Neural cell (in vitro differentiated cells): ENCODE measurements at regions not wholly inside any gene's neighbourhood (a gene's known extent, or its start where the extent isn't known, plus 50 kb on each side); places are given as distances from the start of the nearest gene placed in this dataset.

ENCODE experiments used
- H2AFZ ChIP-seq: fragments of 200-600, 300-800 bp; sonication (generic), shearing (Covaris generic); 2 replicates; pipeline ENCODE4 v1.6.0; 2014; ENCODE audit warnings: low read depth, mild to moderate bottlenecking, antibody characterized with exemption, low read length, moderate library complexity
- H3F3A ChIP-seq: fragments of 200-600 bp; shearing (Covaris generic); 2 replicates; pipeline ENCODE4 v1.6.1; 2016; ENCODE audit warnings: mild to moderate bottlenecking, moderate library complexity, mixed read lengths, antibody characterized with exemption, low read length; ENCODE audit not compliant: insufficient read depth, poor library complexity, severe bottlenecking
- H3K27ac ChIP-seq: fragments of 200-600, 300-800 bp; sonication (generic), shearing (Covaris generic); 2 replicates; pipeline ENCODE4 v1.5.1; 2014; ENCODE audit warnings: mild to moderate bottlenecking, low read length, moderate library complexity
- H3K27me3 ChIP-seq: fragments of 300-800, 200-600 bp; sonication (generic), shearing (Covaris generic); 2 replicates; pipeline ENCODE4 v1.6.0; 2014; ENCODE audit warnings: mild to moderate bottlenecking, low read depth, low read length, moderate library complexity; ENCODE audit not compliant: insufficient read depth
- H3K36me3 ChIP-seq: fragments of 300-800, 200-600 bp; sonication (generic), shearing (Covaris generic); 2 replicates; pipeline ENCODE4 v1.5.1; 2014; ENCODE audit warnings: mild to moderate bottlenecking, antibody characterized with exemption, low read length, moderate library complexity; ENCODE audit not compliant: insufficient read depth
- H3K4me2 ChIP-seq: fragments of 300-800, 200-600 bp; sonication (generic), shearing (Covaris generic); 2 replicates; pipeline ENCODE4 v1.6.0; 2014; ENCODE audit warnings: mild to moderate bottlenecking, low read length
- H3K4me3 ChIP-seq: fragments of 300-800, 200-600 bp; sonication (generic), shearing (Covaris generic); 2 replicates; pipeline ENCODE4 v1.5.1; 2014; ENCODE audit warnings: mild to moderate bottlenecking, low read length, moderate library complexity
- H3K79me2 ChIP-seq: fragments of 200-600 bp; shearing (Covaris generic); replicated peaks from 2 replicates; pipeline ENCODE4 v1.6.0; 2014; ENCODE audit warnings: mild to moderate bottlenecking, low read length, moderate library complexity; ENCODE audit not compliant: insufficient read depth
- H3K9ac ChIP-seq: fragments of 300-800, 200-600 bp; sonication (generic), shearing (Covaris generic); 2 replicates; pipeline ENCODE4 v1.6.1; 2016; ENCODE audit warnings: mild to moderate bottlenecking, low read length, mixed read lengths
- H3K9me2 ChIP-seq: fragments of 200-600 bp; shearing (Covaris generic); 2 replicates; pipeline ENCODE4 v1.6.1; 2016; ENCODE audit warnings: mild to moderate bottlenecking, low read length, mixed read lengths; ENCODE audit not compliant: insufficient read depth
- H3K9me3 ChIP-seq: fragments of 200-600, 300-800 bp; sonication (generic), shearing (Covaris generic); 2 replicates; pipeline ENCODE4 v1.6.1; 2016; ENCODE audit warnings: mild to moderate bottlenecking, mixed run types, low read length, moderate library complexity, mixed read lengths
- H4K20me1 ChIP-seq: fragments of 200-600 bp; shearing (Covaris generic); 2 replicates; pipeline ENCODE4 v1.6.1; 2016; ENCODE audit warnings: mild to moderate bottlenecking, mixed run types; ENCODE audit not compliant: insufficient read depth
- CTCF ChIP-seq: fragments of 450-650 bp; IDR thresholded peaks from 2 replicates; pipeline ENCODE4 v1.5.1; 2014; ENCODE audit warnings: antibody characterized with exemption, mild to moderate bottlenecking, moderate library complexity; ENCODE audit not compliant: poor library complexity, severe bottlenecking
- EP300 ChIP-seq: fragments of 450-650 bp; conservative IDR thresholded peaks from 2 replicates; pipeline ENCODE4 v1.6.1; 2014; ENCODE audit warnings: antibody characterized with exemption, mild to moderate bottlenecking, moderate library complexity; ENCODE audit not compliant: poor library complexity, severe bottlenecking
- EZH2 ChIP-seq: fragments of 200-600, 300-800 bp; shearing (Covaris generic), sonication (generic); IDR thresholded peaks from 2 replicates; pipeline ENCODE4 v1.6.1; 2014; ENCODE audit warnings: antibody characterized with exemption, low read length, borderline replicate concordance, mild to moderate bottlenecking; ENCODE audit not compliant: insufficient read depth, poor library complexity, severe bottlenecking
- MXI1 ChIP-seq: fragments of 450-650 bp; conservative IDR thresholded peaks from 2 replicates; pipeline ENCODE4 v1.6.1; 2014; ENCODE audit warnings: antibody characterized with exemption, mild to moderate bottlenecking; ENCODE audit not compliant: poor library complexity, severe bottlenecking
- POLR2AphosphoS5 ChIP-seq: IDR thresholded peaks from 2 replicates; pipeline ENCODE4 v1.6.1; 2012
- RAD21 ChIP-seq: fragments of 450-650 bp; conservative IDR thresholded peaks from 2 replicates; pipeline ENCODE4 v1.6.1; 2014; ENCODE audit warnings: antibody characterized with exemption, mild to moderate bottlenecking, moderate library complexity
- REST ChIP-seq: IDR thresholded peaks from 2 replicates; pipeline ENCODE4 v1.6.1; 2012; ENCODE audit warnings: borderline replicate concordance
- SMC3 ChIP-seq: fragments of 450-650 bp; conservative IDR thresholded peaks from 2 replicates; pipeline ENCODE4 v1.6.1; 2014; ENCODE audit warnings: antibody characterized with exemption, mild to moderate bottlenecking, moderate library complexity; ENCODE audit not compliant: poor library complexity
- TAF1 ChIP-seq: IDR thresholded peaks from 2 replicates; pipeline ENCODE4 v1.6.1; 2012; ENCODE audit warnings: low read depth

GRCh38 chr10:3850999-3851937 is 66.3 kb upstream of the KLF6 start (continued):
- TF ChIP-seq EZH2 (no peak), EP300 (no peak)

GRCh38 chr10:3848775-3849635 is 64.0 kb upstream of the KLF6 start:
- H3K79me2 ChIP-seq: no peaks in the 10 kb centered on the region
- H3K9me3 ChIP-seq: no peaks in the 10 kb centered on the region
- no peak overlapping the region for H3K4me2 ChIP-seq
- no peaks in the 10 kb centered on the region for H4K20me1 ChIP-seq
- no peaks in the 10 kb centered on the region for H3K9me2 ChIP-seq
- no peaks in the 10 kb centered on the region for H3F3A ChIP-seq
- H3K9ac ChIP-seq: no peak overlapping the region
- no peaks in the 10 kb centered on the region for H3K27me3 ChIP-seq
- TF ChIP-seq EP300: no peak
- no peak for TF ChIP-seq TAF1
- no peak for TF ChIP-seq MXI1
- TF ChIP-seq CTCF: no peak
- no peak for TF ChIP-seq EZH2
- no peak for TF ChIP-seq POLR2AphosphoS5
- TF ChIP-seq REST: no peak
- TF ChIP-seq SMC3: no peak
- no peak for TF ChIP-seq RAD21
- H3K4me3 ChIP-seq: no peak overlapping the region
- no peaks in the 10 kb centered on the region for H3K36me3 ChIP-seq
- H2AFZ ChIP-seq: no peak overlapping the region
- H3K27ac ChIP-seq: no peak overlapping the region
